ENCODE measurements at regions not wholly inside any gene's neighbourhood (a gene's known extent, or its start where the extent isn't known, plus 50 kb on each side); places are given as distances from the start of the nearest gene placed in this dataset.

DNA sequence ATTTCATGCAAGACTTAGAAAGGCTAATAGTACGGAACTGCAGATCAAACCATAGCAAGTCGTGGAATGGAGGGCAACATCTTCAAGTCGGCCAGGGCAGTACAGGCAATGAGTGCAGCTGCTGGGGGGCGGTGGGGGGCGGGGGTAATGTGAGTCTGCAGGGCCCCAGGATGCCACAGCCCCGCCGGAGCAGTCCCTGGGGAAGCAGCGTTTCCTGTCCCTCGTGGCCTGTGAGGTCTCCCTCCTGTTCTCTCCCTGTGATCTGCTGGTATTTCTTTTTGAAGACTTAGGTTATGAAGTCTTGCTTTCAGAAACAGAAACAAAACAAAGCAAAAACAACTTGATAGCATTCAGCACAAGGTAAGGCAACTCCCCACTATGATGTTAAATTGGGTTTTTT is 351.9 kb downstream of the FOXA2 start:
- H3K27ac ChIP-seq = no peak overlapping the region
- no peak overlapping the region for H3K4me3 ChIP-seq (ENCODE audit: low read depth in 1 of 2, low read length in 1 of 2)
- no peaks in the 10 kb centered on the region for H3K4me1 ChIP-seq (ENCODE audit: control insufficient read depth in 1 of 2, insufficient read depth in 1 of 2, low read depth in 1 of 2, low read length in 1 of 2)
- TF ChIP-seq CTCF (IDR thresholded peaks at IDR 0.05) = no peak
- no peaks in the 10 kb centered on the region for H3K9me3 ChIP-seq
- no peaks in the 10 kb centered on the region for H3K27me3 ChIP-seq
- no peaks in the 10 kb centered on the region for H3K36me3 ChIP-seq

GRCh38 chr20:22226849-22227700 is 357.3 kb downstream of the FOXA2 start:
- Histone ChIP-seq H3K4me1 (ENCODE audit: control insufficient read depth in 1 of 2, insufficient read depth in 1 of 2, low read depth in 1 of 2, low read length in 1 of 2) (no peaks in the 10 kb centered on the region), H3K27me3 (no peaks in the 10 kb centered on the region), H3K27ac (no peak overlapping the region), H3K9me3 (no peaks in the 10 kb centered on the region), H3K4me3 (ENCODE audit: low read depth in 1 of 2, low read length in 1 of 2) (no peak overlapping the region), H3K36me3 (no peaks in the 10 kb centered on the region)
- TF ChIP-seq CTCF (IDR thresholded peaks at IDR 0.05) = no peak

- Histone ChIP-seq H3K4me3 (ENCODE audit: low read depth in 1 of 2, low read length in 1 of 2) (no peak overlapping the region), H3K9me3 (no peaks in the 10 kb centered on the region), H3K27me3 (no peaks in the 10 kb centered on the region), H3K27ac (no peak overlapping the region), H3K4me1 (ENCODE audit: control insufficient read depth in 1 of 2, insufficient read depth in 1 of 2, low read depth in 1 of 2, low read length in 1 of 2) (no peaks in the 10 kb centered on the region), H3K36me3 (no peaks in the 10 kb centered on the region)
- no peak for TF ChIP-seq CTCF (IDR thresholded peaks at IDR 0.05)
Measured at GRCh38 chr20:22223236-22223635, 361.1 kb downstream of the FOXA2 start.

DNA sequence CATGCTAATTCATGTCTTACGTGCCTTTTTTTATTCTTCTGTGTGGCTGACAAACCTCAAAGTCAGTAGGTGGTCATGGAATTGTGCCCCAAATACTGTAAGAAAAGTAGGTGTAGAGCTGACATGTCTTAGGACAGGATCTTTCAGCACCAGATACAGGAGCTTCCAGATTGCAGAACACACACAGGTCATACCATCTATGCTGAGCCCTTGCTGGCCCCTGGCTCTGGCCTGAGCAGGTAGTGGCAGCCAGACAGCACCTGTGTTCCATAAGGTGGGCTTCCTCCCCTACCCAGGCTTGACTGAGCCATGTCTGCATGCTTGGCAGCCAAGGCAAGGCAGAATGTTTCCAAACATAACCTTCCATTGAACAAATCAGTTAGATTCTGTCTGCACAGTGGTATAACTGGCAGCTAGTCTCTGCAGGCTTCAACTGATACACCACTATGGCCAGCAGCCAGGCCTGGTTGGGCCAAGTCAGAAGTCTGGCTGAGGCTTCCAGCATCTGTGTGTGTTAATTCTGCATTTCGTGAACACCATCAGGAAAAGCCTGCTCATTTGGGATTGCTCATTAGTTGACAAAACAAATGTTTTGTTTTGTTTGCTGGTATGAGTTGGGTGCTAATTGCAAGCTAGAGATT is 366.5 kb downstream of the FOXA2 start:
- no peaks in the 10 kb centered on the region for H3K9me3 ChIP-seq
- H3K4me1 ChIP-seq (ENCODE audit: control insufficient read depth in 1 of 2, insufficient read depth in 1 of 2, low read depth in 1 of 2, low read length in 1 of 2) = no peaks in the 10 kb centered on the region
- no peak overlapping the region for H3K27ac ChIP-seq
- no peaks in the 10 kb centered on the region for H3K36me3 ChIP-seq
- TF ChIP-seq CTCF (IDR thresholded peaks at IDR 0.05) = no peak
- no peak overlapping the region for H3K4me3 ChIP-seq (ENCODE audit: low read depth in 1 of 2, low read length in 1 of 2)
- H3K27me3 ChIP-seq = no peaks in the 10 kb centered on the region

DNA sequence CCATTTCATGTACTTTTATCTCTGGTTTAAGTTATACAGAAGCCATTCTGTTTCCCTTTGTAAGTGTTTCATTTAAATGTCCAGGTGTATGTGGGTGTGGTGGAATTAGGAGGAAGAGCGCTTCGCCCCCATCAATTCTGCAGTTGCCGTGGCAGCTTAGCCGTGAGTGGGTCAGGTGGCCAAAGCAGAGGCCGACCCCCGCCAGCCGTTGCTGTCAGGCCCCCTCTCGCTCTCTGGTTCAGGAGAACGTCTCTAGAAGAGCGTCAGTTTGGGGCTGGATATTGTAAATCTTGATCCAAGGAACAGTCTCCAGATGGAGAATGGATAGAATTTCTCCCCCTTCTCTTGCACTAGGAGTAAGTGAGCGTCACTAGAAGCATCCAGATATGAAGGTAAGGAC is 367.4 kb downstream of the FOXA2 start:
- H3K4me1 ChIP-seq (ENCODE audit: control insufficient read depth in 1 of 2, insufficient read depth in 1 of 2, low read depth in 1 of 2, low read length in 1 of 2) = no peaks in the 10 kb centered on the region
- TF ChIP-seq CTCF (IDR thresholded peaks at IDR 0.05) = no peak
- no peaks in the 10 kb centered on the region for H3K27me3 ChIP-seq
- no peaks in the 10 kb centered on the region for H3K9me3 ChIP-seq
- no peak overlapping the region for H3K27ac ChIP-seq
- H3K36me3 ChIP-seq = no peaks in the 10 kb centered on the region
- no peak overlapping the region for H3K4me3 ChIP-seq (ENCODE audit: low read depth in 1 of 2, low read length in 1 of 2)

Data from neutrophil (primary cell).